HG02759 (cell line): ENCODE measurements at regions not wholly inside any gene's neighbourhood (a gene's known extent, or its start where the extent isn't known, plus 50 kb on each side); places are given as distances from the start of the nearest gene placed in this dataset.
"Not testable (repeated sequence)": the region's sequence is repeated elsewhere in the genome, so short reads cannot be mapped to it uniquely, and the experiment has no call there.

Experiments used
- ATAC-seq: cut with Tn5 transposase; IDR thresholded peaks from one replicate; pipeline ENCODE4 v1.9.1; 2021; ENCODE audit warnings: mild to moderate bottlenecking, moderate library complexity; ENCODE audit not compliant: unreplicated experiment

- no peak for ATAC-seq
Observed at GRCh38 chr5:160479220-160479619, 57.6 kb downstream of the PTTG1 start.

- no peak for ATAC-seq
Observed at GRCh38 chr5:160479926-160480325, 58.3 kb downstream of the PTTG1 start.

- ATAC-seq = no peak
Observed at GRCh38 chr5:160480652-160481051, 59.0 kb downstream of the PTTG1 start.

GRCh38 chr5:160484678-160485077 lies 63.0 kb downstream of the PTTG1 start:
- no peak for ATAC-seq

GRCh38 chr5:160485364-160485969 lies 63.8 kb downstream of the PTTG1 start:
- ATAC-seq = no peak

GRCh38 chr5:160486573-160486972 lies 64.9 kb downstream of the PTTG1 start:
- ATAC-seq = peak; percentile 66

- no peak for ATAC-seq
Observed at GRCh38 chr5:160488394-160489325, 67.0 kb downstream of the PTTG1 start.

GRCh38 chr5:160491438-160491837 lies 69.8 kb downstream of the PTTG1 start:
- ATAC-seq = no peak

GRCh38 chr5:160492565-160492964 lies 70.9 kb downstream of the PTTG1 start:
- ATAC-seq = no peak

- peak; percentile 22 for ATAC-seq
Observed at GRCh38 chr5:160493806-160494338, 72.2 kb downstream of the PTTG1 start.

- no peak for ATAC-seq
Observed at GRCh38 chr5:160494451-160494850, 72.8 kb downstream of the PTTG1 start.

GRCh38 chr5:160496334-160496733 lies 74.7 kb downstream of the PTTG1 start:
- peak; percentile 59 for ATAC-seq

GRCh38 chr5:160496784-160497183 lies 75.1 kb downstream of the PTTG1 start:
- ATAC-seq = no peak

- no peak for ATAC-seq
Observed at GRCh38 chr5:160497878-160498277, 76.2 kb downstream of the PTTG1 start.

GRCh38 chr5:160498441-160499043 lies 76.9 kb downstream of the PTTG1 start:
- not testable (repeated sequence) for ATAC-seq

- ATAC-seq = peak; percentile 32
Observed at GRCh38 chr5:160500786-160501779, 79.4 kb downstream of the PTTG1 start.

GRCh38 chr5:160504906-160505305 lies 83.3 kb downstream of the PTTG1 start:
- ATAC-seq = no peak

- ATAC-seq = peak; percentile 74
Observed at GRCh38 chr5:160506006-160507004, 84.7 kb downstream of the PTTG1 start.

- no peak for ATAC-seq
Observed at GRCh38 chr5:160507221-160507721, 85.6 kb downstream of the PTTG1 start.
